ENCODE measurements at regions not wholly inside any gene's neighbourhood (a gene's known extent, or its start where the extent isn't known, plus 50 kb on each side); places are given as distances from the start of the nearest gene placed in this dataset.
"Not testable (repeated sequence)": the region's sequence is repeated elsewhere in the genome, so short reads cannot be mapped to it uniquely, and the experiment has no call there.

GRCh38 chr20:30378317-30378716, 879.1 kb upstream of the DEFB115 start:
- not testable (repeated sequence) for TF ChIP-seq CTCF (conservative IDR thresholded peaks at IDR 0.05; ENCODE audit: low read depth, low read length); EZH2 (IDR thresholded peaks at IDR 0.05; ENCODE audit: borderline replicate concordance, low read depth, low read length, poor library complexity, severe bottlenecking)
